NCI-H1436 treated with DMSO at 0.1 percent for 48 hours (cell line): ENCODE measurements at regions not wholly inside any gene's neighbourhood (a gene's known extent, or its start where the extent isn't known, plus 50 kb on each side); places are given as distances from the start of the nearest gene placed in this dataset.
"Not testable (repeated sequence)": the region's sequence is repeated elsewhere in the genome, so short reads cannot be mapped to it uniquely, and the experiment has no call there.

Experiments
- DNase-seq: peaks from one replicate; lab custom pipeline; 2025; lab: John Stamatoyannopoulos, UW

- no peak for DNase-seq
These were observed 189.9 kb downstream of the PRL start for GRCh38 chr6:22106961-22107360.

GRCh38 chr6:22108199-22108598 is 188.6 kb downstream of the PRL start:
- no peak for DNase-seq

- no peak for DNase-seq
These were observed 186.8 kb downstream of the PRL start for GRCh38 chr6:22110061-22110460.

- no peak for DNase-seq
These were observed 184.4 kb downstream of the PRL start for GRCh38 chr6:22112461-22112860.

GRCh38 chr6:22113026-22113766 is 183.6 kb downstream of the PRL start:
- no peak for DNase-seq

- no peak for DNase-seq
These were observed 181.3 kb downstream of the PRL start for GRCh38 chr6:22115559-22115958.

GRCh38 chr6:22117631-22118030 is 179.2 kb downstream of the PRL start:
- no peak for DNase-seq

- DNase-seq, result no peak
These were observed 177.3 kb downstream of the PRL start for GRCh38 chr6:22119500-22119899.

GRCh38 chr6:22124756-22125155 is 172.1 kb downstream of the PRL start:
- DNase-seq, result no peak

- no peak for DNase-seq
These were observed 169.9 kb downstream of the PRL start for GRCh38 chr6:22126910-22127309.

- DNase-seq, result no peak
These were observed 167.1 kb downstream of the PRL start for GRCh38 chr6:22129751-22130150.

GRCh38 chr6:22132656-22133055 is 164.2 kb downstream of the PRL start:
- no peak for DNase-seq

- no peak for DNase-seq
These were observed 163.5 kb downstream of the PRL start for GRCh38 chr6:22133357-22133756.

GRCh38 chr6:22134308-22134707 is 162.5 kb downstream of the PRL start:
- no peak for DNase-seq

- DNase-seq, result no peak
These were observed 161.4 kb downstream of the PRL start for GRCh38 chr6:22135395-22135794.

GRCh38 chr6:22140736-22141135 is 156.1 kb downstream of the PRL start:
- not testable (repeated sequence) for DNase-seq

GRCh38 chr6:22141241-22141745 is 155.5 kb downstream of the PRL start:
- no peak for DNase-seq

- DNase-seq, result no peak
These were observed 154.0 kb downstream of the PRL start for GRCh38 chr6:22142856-22143255.

- DNase-seq, result no peak
These were observed 151.5 kb downstream of the PRL start for GRCh38 chr6:22145376-22145775.

GRCh38 chr6:22145823-22146677 is 150.8 kb downstream of the PRL start:
- no peak for DNase-seq

GRCh38 chr6:22146678-22146930 is 150.2 kb downstream of the PRL start:
- DNase-seq, result no peak

GRCh38 chr6:22146931-22147701 is 149.7 kb downstream of the PRL start:
- DNase-seq, result no peak
